ENCODE measurements at regions not wholly inside any gene's neighbourhood (a gene's known extent, or its start where the extent isn't known, plus 50 kb on each side); places are given as distances from the start of the nearest gene placed in this dataset.
"Not testable (repeated sequence)": the region's sequence is repeated elsewhere in the genome, so short reads cannot be mapped to it uniquely, and the experiment has no call there.

GRCh38 chr11:49326651-49327050 is 118.2 kb upstream of the FOLH1 start:
- not testable (repeated sequence) for TF ChIP-seq YY1 (IDR thresholded peaks at IDR 0.05); CTCF (IDR thresholded peaks at IDR 0.05; ENCODE audit: low read depth, low read length, missing input control); ZBTB33 (IDR thresholded peaks at IDR 0.05); SP1 (IDR thresholded peaks at IDR 0.05); TAF1 (conservative IDR thresholded peaks at IDR 0.05)
